Esophagus muscularis mucosa (tissue), 4 donors: ENCODE measurements at regions not wholly inside any gene's neighbourhood (a gene's known extent, or its start where the extent isn't known, plus 50 kb on each side); places are given as distances from the start of the nearest gene placed in this dataset.
A peak's percentile ranks its signal among the peaks of the same experiment; 100 is the strongest.

Source experiments
- DNase-seq: peaks from one replicate; pipeline ENCODE4 v3.0.0-alpha.2; 2017; ENCODE audit errors: extremely low spot score
- H3K27ac ChIP-seq, 4 donors: fragments of 200-600 bp; sonication (generic); replicated peaks in 1 of 4; 1 replicate in 3 of 4; 2 replicates in 1 of 4; pipeline ENCODE4 v1.5.1; 2016 to 2019; ENCODE audit warnings: mild to moderate bottlenecking in 1 of 4
- H3K27me3 ChIP-seq, 4 donors: fragments of 200-600 bp; sonication (generic); one replicate each; pipeline versions ENCODE4 v1.5.1 to v1.6.0; 2016 to 2019
- H3K36me3 ChIP-seq, 4 donors: fragments of 200-600 bp; sonication (generic); one replicate each; pipeline ENCODE4 v1.5.1; 2016 to 2019
- H3K4me1 ChIP-seq, 4 donors: fragments of 200-600 bp; sonication (generic); one replicate each; pipeline ENCODE4 v1.5.1; 2016 to 2019
- H3K4me3 ChIP-seq, 4 donors: fragments of 200-600 bp; sonication (generic); 1 replicate in 2 of 4; 2 replicates in 2 of 4; pipeline ENCODE4 v1.5.1; 2016 to 2019; ENCODE audit warnings: mild to moderate bottlenecking in 4 of 4, moderate library complexity in 1 of 4
- H3K9me3 ChIP-seq, 4 donors: fragments of 200-600 bp; sonication (generic); 1 replicate in 3 of 4; 2 replicates in 1 of 4; pipeline ENCODE4 v1.5.1; 2016 to 2019
- EP300 ChIP-seq: sonication (generic); formaldehyde crosslinking; IDR thresholded peaks from one replicate; pipeline ENCODE4 v1.6.1; 2017; ENCODE audit warnings: antibody characterized with exemption
- POLR2A ChIP-seq: fragments of 450-650 bp; IDR thresholded peaks from one replicate; pipeline ENCODE4 v1.6.1; 2017; ENCODE audit warnings: antibody characterized with exemption, moderate library complexity, mild to moderate bottlenecking, low read depth
- POLR2AphosphoS5 ChIP-seq, 2 donors: sonication (generic); formaldehyde crosslinking; IDR thresholded peaks; one replicate each; pipeline ENCODE4 v1.6.1; 2017; ENCODE audit warnings: antibody characterized with exemption in 2 of 2
- WGBS: methylation state at CpG from one replicate; pipeline ENCODE4 v1.1.5; 2018; 5-methylcytosine and 5-hydroxymethylcytosine counted together
- intact Hi-C: fragments of 100-400 bp; cut with DNase I; formaldehyde crosslinking; loops from one replicate; pipeline ENCODE4 v1.15.1; 2023
- TF ChIP-seq, protein P1 (sequence below), 3 experiments: fragments of 200-600 bp in 2 of 3; fragments of 450-650 bp in 1 of 3; sonication (generic) in 2 of 3; IDR thresholded peaks; one replicate each; pipeline ENCODE4 v1.5.1; 2017 to 2019; ENCODE audit warnings: antibody characterized with exemption in 3 of 3, mild to moderate bottlenecking in 2 of 3, moderate library complexity in 1 of 3

DNA sequence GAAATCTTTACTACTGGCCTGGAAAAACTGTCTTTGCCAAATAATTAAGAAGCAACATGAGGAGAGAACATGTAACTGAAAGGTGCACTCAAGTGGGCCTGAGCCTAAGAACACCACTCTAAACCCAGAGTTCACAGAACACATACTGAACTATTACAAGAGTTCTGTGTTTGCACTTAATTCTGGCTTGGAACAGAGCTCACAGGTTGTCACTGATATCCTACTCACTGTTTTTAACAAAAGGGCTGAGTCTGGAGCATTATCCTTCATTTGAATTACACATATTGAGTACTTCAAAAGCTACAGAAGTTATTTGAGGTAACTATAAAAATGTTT lies 164.7 kb downstream of the OGFRL1 start:
- intact Hi-C loops = no loop called here
- no peaks in the 10 kb centered on the region for H3K9me3 ChIP-seq
- DNase-seq = no peak
- H3K4me1 ChIP-seq = peaks cover 0 to 10% (median 2%) of the 10 kb centered on the region in 4 donors
- H3K27me3 ChIP-seq = no peaks in the 10 kb centered on the region
- H3K36me3 ChIP-seq = no peaks in the 10 kb centered on the region
- H3K27ac ChIP-seq = peak overlapping the region in 2 of 4 donors; percentile 0 to 30
- no peak overlapping the region for H3K4me3 ChIP-seq
- no peak for TF ChIP-seq EP300
- TF ChIP-seq POLR2AphosphoS5 (IDR thresholded peaks at IDR 0.05) = no peak
- TF ChIP-seq, protein P1, sequence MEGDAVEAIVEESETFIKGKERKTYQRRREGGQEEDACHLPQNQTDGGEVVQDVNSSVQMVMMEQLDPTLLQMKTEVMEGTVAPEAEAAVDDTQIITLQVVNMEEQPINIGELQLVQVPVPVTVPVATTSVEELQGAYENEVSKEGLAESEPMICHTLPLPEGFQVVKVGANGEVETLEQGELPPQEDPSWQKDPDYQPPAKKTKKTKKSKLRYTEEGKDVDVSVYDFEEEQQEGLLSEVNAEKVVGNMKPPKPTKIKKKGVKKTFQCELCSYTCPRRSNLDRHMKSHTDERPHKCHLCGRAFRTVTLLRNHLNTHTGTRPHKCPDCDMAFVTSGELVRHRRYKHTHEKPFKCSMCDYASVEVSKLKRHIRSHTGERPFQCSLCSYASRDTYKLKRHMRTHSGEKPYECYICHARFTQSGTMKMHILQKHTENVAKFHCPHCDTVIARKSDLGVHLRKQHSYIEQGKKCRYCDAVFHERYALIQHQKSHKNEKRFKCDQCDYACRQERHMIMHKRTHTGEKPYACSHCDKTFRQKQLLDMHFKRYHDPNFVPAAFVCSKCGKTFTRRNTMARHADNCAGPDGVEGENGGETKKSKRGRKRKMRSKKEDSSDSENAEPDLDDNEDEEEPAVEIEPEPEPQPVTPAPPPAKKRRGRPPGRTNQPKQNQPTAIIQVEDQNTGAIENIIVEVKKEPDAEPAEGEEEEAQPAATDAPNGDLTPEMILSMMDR (IDR thresholded peaks at IDR 0.05) = no peak
- no peak for TF ChIP-seq POLR2A

DNA sequence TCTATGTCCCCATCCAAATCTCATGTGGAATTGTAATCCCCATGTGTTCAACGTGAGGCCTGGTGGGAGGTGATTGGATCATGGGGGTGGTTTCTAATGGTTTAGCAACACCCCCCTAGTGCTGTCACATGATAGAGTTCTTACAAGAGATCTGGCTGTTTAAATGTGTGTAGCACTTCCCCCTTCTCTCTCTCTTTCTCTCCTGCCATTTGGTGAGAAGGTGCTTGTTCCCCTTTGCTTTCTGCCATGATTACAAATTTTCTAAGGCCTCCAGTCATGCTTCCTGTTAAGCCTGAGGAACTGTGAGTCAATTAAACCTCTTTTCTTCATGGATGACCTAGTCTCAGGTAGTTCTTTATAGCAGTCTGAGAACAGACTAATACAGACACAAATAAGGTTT lies 165.4 kb downstream of the OGFRL1 start:
- H3K36me3 ChIP-seq = no peaks in the 10 kb centered on the region
- peaks cover 0 to 10% (median 2%) of the 10 kb centered on the region in 4 donors for H3K4me1 ChIP-seq
- H3K4me3 ChIP-seq = no peak overlapping the region
- H3K27me3 ChIP-seq = no peaks in the 10 kb centered on the region
- TF ChIP-seq EP300 (no peak), POLR2A (no peak), POLR2AphosphoS5 (IDR thresholded peaks at IDR 0.05) (no peak)
- TF ChIP-seq, protein P1 (IDR thresholded peaks at IDR 0.05) = no peak
- H3K9me3 ChIP-seq = no peaks in the 10 kb centered on the region
- no peak for DNase-seq
- WGBS = 65% methylated on average over 1 of the region's 1 CpG
- no peak overlapping the region for H3K27ac ChIP-seq
- intact Hi-C loops = no loop called here

- intact Hi-C loops = no loop called here
- no peaks in the 10 kb centered on the region for H3K27me3 ChIP-seq
- H3K9me3 ChIP-seq = no peaks in the 10 kb centered on the region
- no peaks in the 10 kb centered on the region for H3K36me3 ChIP-seq
- H3K4me1 ChIP-seq = peaks cover 0 to 6% (median 4%) of the 10 kb centered on the region in 4 donors
- no peak for TF ChIP-seq EP300
- no peak for TF ChIP-seq POLR2AphosphoS5 (IDR thresholded peaks at IDR 0.05)
- TF ChIP-seq, protein P1 (IDR thresholded peaks at IDR 0.05) = no peak
- no peak for TF ChIP-seq POLR2A
- WGBS = 100% methylated on average over 1 of the region's 1 CpG
- no peak overlapping the region for H3K4me3 ChIP-seq
- no peak for DNase-seq
- no peak overlapping the region for H3K27ac ChIP-seq
Observed at GRCh38 chr6:71457929-71458328, 169.3 kb downstream of the OGFRL1 start.

DNA sequence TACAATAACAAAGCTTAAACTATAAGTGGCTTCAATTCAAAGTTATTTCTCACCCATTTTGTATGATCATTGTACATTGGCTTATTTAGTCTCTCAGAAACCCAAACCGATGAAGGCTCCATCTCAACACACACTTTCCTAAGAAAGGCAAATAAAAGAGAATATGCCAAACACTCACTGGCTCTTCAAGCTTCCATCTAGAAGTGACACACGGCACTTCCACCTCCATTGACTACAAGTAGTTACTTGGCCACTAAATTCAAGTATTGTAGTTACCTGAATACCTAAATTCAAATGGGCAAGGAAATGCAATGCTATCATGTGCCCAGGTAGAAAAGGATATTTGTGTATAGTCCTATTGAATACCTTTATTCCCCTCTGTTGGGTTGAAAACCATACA lies 170.6 kb downstream of the OGFRL1 start:
- intact Hi-C loops = no loop called here
- no peak overlapping the region for H3K27ac ChIP-seq
- H3K27me3 ChIP-seq = no peaks in the 10 kb centered on the region
- TF ChIP-seq POLR2A = no peak
- TF ChIP-seq POLR2AphosphoS5 (IDR thresholded peaks at IDR 0.05) = no peak
- TF ChIP-seq EP300 = no peak
- TF ChIP-seq, protein P1 (IDR thresholded peaks at IDR 0.05) = no peak
- H3K4me3 ChIP-seq = no peak overlapping the region
- H3K36me3 ChIP-seq = no peaks in the 10 kb centered on the region
- no peaks in the 10 kb centered on the region for H3K9me3 ChIP-seq
- H3K4me1 ChIP-seq = peaks cover 0 to 4% (median 0%) of the 10 kb centered on the region in 4 donors
- DNase-seq = no peak
- 95% methylated on average over 2 of the region's 2 CpGs for WGBS

GRCh38 chr6:71460933-71461332 lies 172.3 kb downstream of the OGFRL1 start:
- intact Hi-C loops = no loop called here

More at GRCh38 chr6:71460933-71461332, 172.3 kb downstream of the OGFRL1 start:
- 93% methylated on average over 3 of the region's 3 CpGs for WGBS
- Histone ChIP-seq H3K9me3 (peaks cover 0 to 8% (median 0%) of the 10 kb centered on the region in 4 donors), H3K27me3 (no peaks in the 10 kb centered on the region), H3K4me3 (no peak overlapping the region), H3K36me3 (no peaks in the 10 kb centered on the region), H3K4me1 (peaks cover 0 to 4% (median 0%) of the 10 kb centered on the region in 4 donors), H3K27ac (no peak overlapping the region)
- no peak for DNase-seq
- no peak for TF ChIP-seq POLR2A
- TF ChIP-seq, protein P1 (IDR thresholded peaks at IDR 0.05) = no peak
- TF ChIP-seq EP300 = no peak
- no peak for TF ChIP-seq POLR2AphosphoS5 (IDR thresholded peaks at IDR 0.05)
